ENCODE measurements at regions not wholly inside any gene's neighbourhood (a gene's known extent, or its start where the extent isn't known, plus 50 kb on each side); places are given as distances from the start of the nearest gene placed in this dataset.

GRCh38 chr2:226643946-226644282, 155.7 kb downstream of the IRS1 start (continued):
- no peak for TF ChIP-seq ZBTB11 (tag by site-specific recombination; conservative IDR thresholded peaks at IDR 0.05; ENCODE audit: low read depth)

- no peak overlapping the region for H3K27ac ChIP-seq (ENCODE audit: extremely low read depth, low read depth, low read length)
- CTCF ChIA-PET = interaction anchor here (0.6 kb wide), 2 partner anchors 9 to 144 kb away, joined by 4 to 5 read pairs; no protein-coding TSS in a partner anchor
- TF ChIP-seq HIC1 (tag by site-specific recombination; IDR thresholded peaks at IDR 0.05) (no peak), PBX3 (CRISPR knock-in tag; IDR thresholded peaks at IDR 0.05) (no peak), ZNF239 (tag by site-specific recombination; IDR thresholded peaks at IDR 0.05) (no peak), ZNF426 (tag by site-specific recombination; IDR thresholded peaks at IDR 0.05) (no peak), ZNF701 (tag by site-specific recombination; IDR thresholded peaks at IDR 0.05) (no peak), PRDM2 (tag by site-specific recombination; IDR thresholded peaks at IDR 0.05; ENCODE audit: borderline replicate concordance) (no peak), ZNF416 (tag by site-specific recombination; IDR thresholded peaks at IDR 0.05) (no peak), AEBP2 (tag by site-specific recombination; IDR thresholded peaks at IDR 0.05; ENCODE audit: borderline replicate concordance) (no peak), ZNF639 (tag by site-specific recombination; IDR thresholded peaks at IDR 0.05) (no peak), ZNF302 (tag by site-specific recombination; IDR thresholded peaks at IDR 0.05; ENCODE audit: low read depth) (no peak), ZNF140 (tag by site-specific recombination; IDR thresholded peaks at IDR 0.05) (no peak), ZNF488 (tag by site-specific recombination; IDR thresholded peaks at IDR 0.05) (no peak), ZNF26 (tag by site-specific recombination; IDR thresholded peaks at IDR 0.05) (no peak), SETDB1 (IDR thresholded peaks at IDR 0.05; ENCODE audit: insufficient read length, low read length) (no peak)
Measured at GRCh38 chr2:226643030-226643945, 156.3 kb downstream of the IRS1 start.

More at GRCh38 chr2:226643030-226643945, 156.3 kb downstream of the IRS1 start:
- H3K4me3 ChIP-seq (ENCODE audit: low read depth, low read length) = no peak overlapping the region
- no peaks in the 10 kb centered on the region for H3K9me3 ChIP-seq (ENCODE audit: control insufficient read depth, insufficient read depth, low read depth, low read length)
- POLR2A ChIA-PET = no interaction called here
- H3K4me1 ChIP-seq (ENCODE audit: control insufficient read depth, insufficient read depth, low read length) = no peaks in the 10 kb centered on the region
- H3K36me3 ChIP-seq (ENCODE audit: control insufficient read depth in 2 of 2, insufficient read depth in 1 of 2, low read length in 2 of 2) = no peaks in the 10 kb centered on the region
